K562 (cell line): ENCODE measurements at regions not wholly inside any gene's neighbourhood (a gene's known extent, or its start where the extent isn't known, plus 50 kb on each side); places are given as distances from the start of the nearest gene placed in this dataset.

Experiments
- CEBPB ChIP-seq: fragments of 450-650 bp; IDR thresholded peaks from 2 replicates; pipeline ENCODE4 v1.6.1; 2016; ENCODE audit warnings: missing genetic modification characterization, missing compliant biosample characterization
- CTBP1 ChIP-seq: fragments of 450-650 bp; IDR thresholded peaks from 2 replicates; pipeline ENCODE4 v1.6.1; 2016; ENCODE audit warnings: borderline replicate concordance
- ETV1 ChIP-seq: fragments of 450-650 bp; conservative IDR thresholded peaks from 2 replicates; pipeline ENCODE4 v1.6.1; 2016; ENCODE audit warnings: missing genetic modification characterization, control low read depth, low read depth, missing compliant biosample characterization
- FOXJ3 ChIP-seq: sonication (generic); formaldehyde crosslinking; IDR thresholded peaks from 2 replicates; pipeline ENCODE4 v1.4.0; 2020; ENCODE audit warnings: mild to moderate bottlenecking, missing genetic modification reagents
- HCFC1 ChIP-seq: IDR thresholded peaks from 2 replicates; pipeline ENCODE4 v1.6.1; 2012; ENCODE audit warnings: low read depth, low read length, improper control_type of control experiment
- HES1 ChIP-seq: fragments of 450-650 bp; IDR thresholded peaks from 2 replicates; pipeline ENCODE4 v1.6.1; 2016; ENCODE audit warnings: low read depth, mild to moderate bottlenecking, moderate library complexity
- HNRNPH1 ChIP-seq: fragments of 200-400 bp; formaldehyde crosslinking; optimal IDR thresholded peaks from 2 replicates; pipeline ENCODE3; 2017; ENCODE audit warnings: low read depth, mild to moderate bottlenecking, low read length, moderate library complexity
- HNRNPL ChIP-seq: fragments of 200-400 bp; formaldehyde crosslinking; IDR thresholded peaks from 2 replicates; pipeline ENCODE4 v1.6.1; 2017; ENCODE audit warnings: low read depth, mild to moderate bottlenecking, low read length
- ILF3 ChIP-seq: fragments of 450-650 bp; IDR thresholded peaks from 2 replicates; pipeline ENCODE4 v1.6.1; 2018; ENCODE audit warnings: antibody characterized with exemption, mild to moderate bottlenecking, moderate library complexity, borderline replicate concordance
- MAFG ChIP-seq: fragments of 450-650 bp; conservative IDR thresholded peaks from 2 replicates; pipeline ENCODE4 v1.6.1; 2016; ENCODE audit warnings: missing genetic modification characterization, missing compliant biosample characterization
- MIER1 ChIP-seq: fragments of 450-650 bp; IDR thresholded peaks from 2 replicates; pipeline ENCODE4 v1.6.1; 2016; ENCODE audit warnings: antibody characterized with exemption, mild to moderate bottlenecking, low read depth
- MXI1 ChIP-seq: IDR thresholded peaks from 2 replicates; pipeline ENCODE4 v1.6.1; 2011; ENCODE audit warnings: low read depth, mild to moderate bottlenecking, improper control_type of control experiment, low read length
- NCOA4 ChIP-seq: fragments of 450-650 bp; IDR thresholded peaks from 2 replicates; pipeline ENCODE4 v1.6.1; 2018; ENCODE audit warnings: mild to moderate bottlenecking; ENCODE audit not compliant: partially characterized antibody
- NFE2L1 ChIP-seq: fragments of 450-650 bp; IDR thresholded peaks from 2 replicates; pipeline ENCODE4 v1.6.1; 2016; ENCODE audit warnings: missing genetic modification characterization, low read depth, mild to moderate bottlenecking, missing compliant biosample characterization, moderate library complexity, borderline replicate concordance
- NONO ChIP-seq, 2 experiments: fragments of 200-400 bp in 1 of 2; fragments of 450-650 bp in 1 of 2; formaldehyde crosslinking in 1 of 2; IDR thresholded peaks; 2 replicates each; pipeline ENCODE4 v1.6.1; 2017; ENCODE audit warnings: low read depth in 2 of 2, mild to moderate bottlenecking in 2 of 2, moderate library complexity in 2 of 2, low read length in 1 of 2
- PHB ChIP-seq: fragments of 250-450 bp; sonication (Bioruptor Pico); IDR thresholded peaks from 2 replicates; pipeline ENCODE4 v1.5.0; 2021
- PHF21A ChIP-seq: fragments of 450-650 bp; IDR thresholded peaks from 2 replicates; pipeline ENCODE4 v1.6.1; 2017; ENCODE audit warnings: low read depth, borderline replicate concordance
- SP1 ChIP-seq: sonication (generic); formaldehyde crosslinking; IDR thresholded peaks from 2 replicates; pipeline ENCODE4 v1.8.1; 2022; ENCODE audit warnings: mild to moderate bottlenecking, missing genetic modification reagents
- TAF1 ChIP-seq: IDR thresholded peaks from 2 replicates; pipeline ENCODE4 v1.6.1; 2011; ENCODE audit warnings: mild to moderate bottlenecking, low read length, moderate library complexity; ENCODE audit not compliant: insufficient read depth, control insufficient read depth, severe bottlenecking; ENCODE audit errors: extremely low read depth
- ZNF124 ChIP-seq: sonication (generic); formaldehyde crosslinking; IDR thresholded peaks from 2 replicates; pipeline ENCODE4 v1.8.1; 2022; ENCODE audit warnings: missing genetic modification reagents
- ZNF175 ChIP-seq: fragments of 200-800 bp; sonication (Bioruptor generic); IDR thresholded peaks from 2 replicates; pipeline ENCODE4 v1.6.1; 2016; ENCODE audit warnings: low read depth, mild to moderate bottlenecking, missing genetic modification characterization, missing compliant biosample characterization
- ZNF197 ChIP-seq: fragments of 200-800 bp; sonication (Bioruptor generic); IDR thresholded peaks from 2 replicates; pipeline ENCODE4 v1.6.1; 2016; ENCODE audit warnings: low read depth, missing genetic modification characterization, missing compliant biosample characterization
- ZNF239 ChIP-seq: fragments of 250-450 bp; sonication (Bioruptor Pico); IDR thresholded peaks from 2 replicates; pipeline ENCODE4 v1.4.0; 2020; ENCODE audit warnings: mild to moderate bottlenecking
- ZNF354B ChIP-seq: fragments of 250-450 bp; sonication (Bioruptor Pico); IDR thresholded peaks from 2 replicates; pipeline ENCODE4 v1.4.0; 2020
- ZNF445 ChIP-seq: fragments of 250-450 bp; sonication (Bioruptor Pico); IDR thresholded peaks from 2 replicates; pipeline ENCODE4 v1.4.0; 2020; ENCODE audit warnings: low read depth, mild to moderate bottlenecking, moderate library complexity
- ZNF561 ChIP-seq: fragments of 450-650 bp; formaldehyde crosslinking; conservative IDR thresholded peaks from 2 replicates; pipeline ENCODE4 v1.4.0; 2020; ENCODE audit warnings: mild to moderate bottlenecking, moderate library complexity
- ZNF583 ChIP-seq: fragments of 250-450 bp; sonication (Bioruptor Pico); IDR thresholded peaks from 2 replicates; pipeline ENCODE4 v1.4.0; 2020
- ZNF707 ChIP-seq: fragments of 250-450 bp; sonication (Bioruptor Pico); conservative IDR thresholded peaks from 2 replicates; pipeline ENCODE4 v1.8.0; 2022; ENCODE audit warnings: inconsistent platforms, mild to moderate bottlenecking, moderate library complexity
- TF ChIP-seq, protein P1 (sequence below): sonication (generic); formaldehyde crosslinking; IDR thresholded peaks from 2 replicates; pipeline ENCODE4 v1.8.1; 2023; ENCODE audit warnings: mild to moderate bottlenecking, missing genetic modification reagents

GRCh38 chr6:26196846-26197635, 109.8 kb downstream of the HFE start (continued):
- peak; percentile 44 for TF ChIP-seq TAF1
- TF ChIP-seq CTBP1 = peak; percentile 76
- no peak for TF ChIP-seq HNRNPH1
- no peak for TF ChIP-seq MAFG (tag)
- TF ChIP-seq PHF21A = no peak
- peak; percentile 32; the same call in 1 of the 2 replicates for TF ChIP-seq ZNF197
- TF ChIP-seq ZNF707 (CRISPR knock-in tag) = no peak
- TF ChIP-seq ZNF445 = peak; percentile 47; the same call in 1 of the 2 replicates
- TF ChIP-seq MXI1 = peak; percentile 32; the same call in 1 of the 2 replicates
- no peak; the same call in 1 of the 2 replicates for TF ChIP-seq ILF3
- no peak for TF ChIP-seq ZNF354B (CRISPR knock-in tag)
- TF ChIP-seq HES1 = no peak
- no peak for TF ChIP-seq CEBPB (tag)
- TF ChIP-seq NONO (IDR thresholded peaks at IDR 0.05; ENCODE audit: low read depth in 2 of 2, low read length in 1 of 2) = peak; percentile 34 to 42; a peak in 1 of 4 replicates
- no peak for TF ChIP-seq ZNF583 (CRISPR knock-in tag)
- peak; percentile 82 for TF ChIP-seq HNRNPL
- 0 out of 2 replicates have a peak, but pooled peaks have one; percentile 4 for TF ChIP-seq FOXJ3 (CRISPR knock-in tag)
- no peak for TF ChIP-seq ETV1
- peak; percentile 97 for TF ChIP-seq PHB
- TF ChIP-seq ZNF175 (CRISPR knock-in tag) = no peak
- TF ChIP-seq, protein P1, sequence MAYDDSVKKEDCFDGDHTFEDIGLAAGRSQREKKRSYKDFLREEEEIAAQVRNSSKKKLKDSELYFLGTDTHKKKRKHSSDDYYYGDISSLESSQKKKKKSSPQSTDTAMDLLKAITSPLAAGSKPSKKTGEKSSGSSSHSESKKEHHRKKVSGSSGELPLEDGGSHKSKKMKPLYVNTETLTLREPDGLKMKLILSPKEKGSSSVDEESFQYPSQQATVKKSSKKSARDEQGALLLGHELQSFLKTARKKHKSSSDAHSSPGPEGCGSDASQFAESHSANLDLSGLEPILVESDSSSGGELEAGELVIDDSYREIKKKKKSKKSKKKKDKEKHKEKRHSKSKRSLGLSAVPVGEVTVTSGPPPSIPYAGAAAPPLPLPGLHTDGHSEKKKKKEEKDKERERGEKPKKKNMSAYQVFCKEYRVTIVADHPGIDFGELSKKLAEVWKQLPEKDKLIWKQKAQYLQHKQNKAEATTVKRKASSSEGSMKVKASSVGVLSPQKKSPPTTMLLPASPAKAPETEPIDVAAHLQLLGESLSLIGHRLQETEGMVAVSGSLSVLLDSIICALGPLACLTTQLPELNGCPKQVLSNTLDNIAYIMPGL (CRISPR knock-in tag) = peak; percentile 96
- peak; percentile 91 for TF ChIP-seq SP1 (CRISPR knock-in tag)
- peak; percentile 42; the same call in 1 of the 2 replicates for TF ChIP-seq HCFC1
- TF ChIP-seq MIER1 = no peak
- TF ChIP-seq ZNF561 (CRISPR knock-in tag) = peak; percentile 55
- no peak for TF ChIP-seq ZNF124 (CRISPR knock-in tag)
- no peak for TF ChIP-seq ZNF239 (CRISPR knock-in tag)
- no peak for TF ChIP-seq NFE2L1 (tag)
- TF ChIP-seq NCOA4 = no peak
